SK-N-SH (cell line): ENCODE measurements at regions not wholly inside any gene's neighbourhood (a gene's known extent, or its start where the extent isn't known, plus 50 kb on each side); places are given as distances from the start of the nearest gene placed in this dataset.

Experiments
- CTCF ChIA-PET: fragments of 300-600, 350-600 bp; formaldehyde crosslinking; extraction: SDS; loops from one replicate; lab custom pipeline; 2021; lab: Yijun Ruan, JAX
- POLR2A ChIA-PET: fragments of 350-600 bp; sonication (Branson Sonifier 250); formaldehyde crosslinking; extraction: SDS; loops from one replicate; lab custom pipeline; 2020; ENCODE audit warnings: antibody characterized with exemption, inconsistent platforms; lab: Yijun Ruan, JAX
- DNase-seq: peaks from one replicate; pipeline ENCODE4 v3.0.0; 2012
- H2AFZ ChIP-seq: fragments of 200-600 bp; sonication (generic); 2 replicates; pipeline ENCODE4 v1.8.1; 2016; ENCODE audit warnings: antibody characterized with exemption, mild to moderate bottlenecking, low read depth
- H3F3A ChIP-seq: fragments of 200-600 bp; sonication (generic); replicated peaks from 2 replicates; pipeline ENCODE3; 2016; ENCODE audit warnings: antibody characterized with exemption, mild to moderate bottlenecking; ENCODE audit not compliant: insufficient read depth
- H3K27ac ChIP-seq, 2 experiments: fragments of 200-500 bp in 1 of 2; fragments of 200-600 bp in 1 of 2; sonication (Bioruptor generic) in 1 of 2; sonication (generic), shearing (Covaris generic) in 1 of 2; 2 replicates each; pipeline versions ENCODE4 v1.5.1 to v1.6.1; 2014 to 2016; ENCODE audit warnings: low read depth in 2 of 2, inconsistent platforms in 1 of 2, low read length in 1 of 2, mild to moderate bottlenecking in 1 of 2, mixed read lengths in 1 of 2
- H3K27me3 ChIP-seq: fragments of 200-600 bp; sonication (generic), shearing (Covaris generic); 2 replicates; pipeline ENCODE4 v1.6.1; 2016; ENCODE audit warnings: mixed run types; ENCODE audit not compliant: insufficient read depth
- H3K36me3 ChIP-seq, 2 experiments: fragments of 200-500 bp in 1 of 2; fragments of 200-600 bp in 1 of 2; sonication (Bioruptor generic) in 1 of 2; sonication (generic) in 1 of 2; replicated peaks in 1 of 2; 2 replicates each; pipeline versions ENCODE3 to v1.5.1; 2014 to 2016; ENCODE audit warnings: low read length in 1 of 2, mild to moderate bottlenecking in 1 of 2; ENCODE audit not compliant: insufficient read depth in 2 of 2, control insufficient read depth in 1 of 2
- H3K4me1 ChIP-seq, 2 experiments: fragments of 200-500 bp in 1 of 2; fragments of 200-600 bp in 1 of 2; sonication (Bioruptor generic) in 1 of 2; sonication (generic), shearing (Covaris generic) in 1 of 2; 2 replicates each; pipeline versions ENCODE4 v1.5.1 to v1.6.1; 2014 to 2016; ENCODE audit warnings: low read depth in 1 of 2, low read length in 1 of 2, mixed run types in 1 of 2; ENCODE audit not compliant: insufficient read depth in 2 of 2, control insufficient read depth in 1 of 2
- H3K4me2 ChIP-seq: fragments of 200-600 bp; sonication (generic), shearing (Covaris generic); 2 replicates; pipeline ENCODE4 v1.6.1; 2017; ENCODE audit warnings: mixed run types
- H3K4me3 ChIP-seq, 2 experiments: fragments of 200-500 bp in 1 of 2; fragments of 200-600 bp in 1 of 2; sonication (Bioruptor generic) in 1 of 2; sonication (generic), shearing (Covaris generic) in 1 of 2; 2 replicates each; pipeline versions ENCODE4 v1.5.1 to v1.8.1; 2014 to 2016; ENCODE audit warnings: low read depth in 2 of 2, inconsistent platforms in 1 of 2, low read length in 1 of 2, mild to moderate bottlenecking in 1 of 2, mixed read lengths in 1 of 2, moderate library complexity in 1 of 2
- H3K79me2 ChIP-seq: fragments of 200-600 bp; sonication (generic); 2 replicates; pipeline ENCODE4 v1.8.1; 2017; ENCODE audit warnings: mild to moderate bottlenecking; ENCODE audit not compliant: insufficient read depth
- H3K9ac ChIP-seq: fragments of 200-600 bp; sonication (generic); 2 replicates; pipeline ENCODE4 v1.6.1; 2017; ENCODE audit warnings: mixed run types
- H3K9me2 ChIP-seq: fragments of 200-600 bp; sonication (generic); 2 replicates; pipeline ENCODE4 v1.6.1; 2017; ENCODE audit warnings: mixed run types
- H3K9me3 ChIP-seq: fragments of 200-600 bp; sonication (generic); 2 replicates; pipeline ENCODE4 v1.6.1; 2017; ENCODE audit warnings: mixed run types, mild to moderate bottlenecking, moderate library complexity
- H4K20me1 ChIP-seq: fragments of 200-600 bp; sonication (generic); 2 replicates; pipeline ENCODE4 v1.6.1; 2017; ENCODE audit warnings: mild to moderate bottlenecking, mixed run types; ENCODE audit not compliant: insufficient read depth
- CHD2 ChIP-seq: fragments of 150-350 bp; IDR thresholded peaks from 2 replicates; pipeline ENCODE4 v1.6.1; 2018; ENCODE audit warnings: low read length; ENCODE audit not compliant: partially characterized antibody
- CTCF ChIP-seq: fragments of 200-600 bp; sonication (generic); IDR thresholded peaks from 2 replicates; pipeline ENCODE4 v1.6.1; 2017; ENCODE audit warnings: antibody characterized with exemption, mild to moderate bottlenecking, moderate library complexity
- ELF1 ChIP-seq: IDR thresholded peaks from 2 replicates; pipeline ENCODE4 v1.4.0; 2012
- EP300 ChIP-seq, 2 experiments: IDR thresholded peaks; 2 replicates each; pipeline versions ENCODE4 v1.4.0 to v1.6.1; 2012; ENCODE audit warnings: borderline replicate concordance in 1 of 2, low read depth in 1 of 2, low read length in 1 of 2
- FOXJ3 ChIP-seq: sonication (generic); formaldehyde crosslinking; IDR thresholded peaks from 2 replicates; pipeline ENCODE4 v1.5.1; 2020; ENCODE audit warnings: mild to moderate bottlenecking, missing genetic modification reagents
- FOXM1 ChIP-seq: IDR thresholded peaks from 2 replicates; pipeline ENCODE4 v1.4.0; 2012; ENCODE audit warnings: low read depth, mild to moderate bottlenecking
- IRF3 ChIP-seq: fragments of 150-350 bp; IDR thresholded peaks from 2 replicates; pipeline ENCODE4 v1.6.1; 2016; ENCODE audit warnings: mild to moderate bottlenecking, low read depth, low read length
- JUND ChIP-seq: IDR thresholded peaks from 2 replicates; pipeline ENCODE4 v1.4.0; 2012
- MAX ChIP-seq: IDR thresholded peaks from 2 replicates; pipeline ENCODE4 v1.4.0; 2012; ENCODE audit warnings: low read depth
- NRF1 ChIP-seq: IDR thresholded peaks from 2 replicates; pipeline ENCODE4 v1.6.1; 2012; ENCODE audit warnings: low read depth, mild to moderate bottlenecking, low read length
- POLR2AphosphoS5 ChIP-seq: IDR thresholded peaks from 2 replicates; pipeline ENCODE4 v1.6.1; 2012; ENCODE audit warnings: low read depth, low read length
- RAD21 ChIP-seq: IDR thresholded peaks from 2 replicates; pipeline ENCODE4 v1.6.1; 2012; ENCODE audit warnings: mild to moderate bottlenecking, low read length
- RFX5 ChIP-seq: IDR thresholded peaks from 2 replicates; pipeline ENCODE4 v1.6.1; 2012; ENCODE audit warnings: mild to moderate bottlenecking, improper control_type of control experiment, low read length
- RXRA ChIP-seq: IDR thresholded peaks from 2 replicates; pipeline ENCODE4 v1.4.0; 2012; ENCODE audit warnings: low read depth, mild to moderate bottlenecking, borderline replicate concordance
- SMC3 ChIP-seq: IDR thresholded peaks from 2 replicates; pipeline ENCODE4 v1.6.1; 2012; ENCODE audit warnings: low read depth, low read length, improper control_type of control experiment
- TCF12 ChIP-seq: IDR thresholded peaks from 2 replicates; pipeline ENCODE4 v1.4.0; 2012
- USF2 ChIP-seq: fragments of 150-350 bp; IDR thresholded peaks from 2 replicates; pipeline ENCODE4 v1.6.1; 2017; ENCODE audit warnings: antibody characterized with exemption, low read length, low read depth, borderline replicate concordance
- ZBTB33 ChIP-seq: IDR thresholded peaks from 2 replicates; pipeline ENCODE4 v1.4.0; 2012; ENCODE audit warnings: low read depth, borderline replicate concordance
- WGBS: methylation state at CpG from one replicate; pipeline ENCODE4 v1.1.6; 2017; ENCODE audit warnings: low lambda C conversion rate; 5-methylcytosine and 5-hydroxymethylcytosine counted together

GRCh38 chr3:41126961-41127360, 72.3 kb upstream of the CTNNB1 start:
- no peaks in the 10 kb centered on the region for H3K27me3 ChIP-seq
- no peaks in the 10 kb centered on the region for H3K36me3 ChIP-seq
- H3K4me2 ChIP-seq: no peak overlapping the region
- no peaks in the 10 kb centered on the region for H3F3A ChIP-seq
- no peaks in the 10 kb centered on the region; the same call in 1 of the 2 replicates for H3K9me3 ChIP-seq
- 5% methylated on average over 1 of the region's 1 CpG for WGBS
- H3K79me2 ChIP-seq: no peaks in the 10 kb centered on the region
- POLR2A ChIA-PET: no interaction called here
- DNase-seq: no peak
- H4K20me1 ChIP-seq: no peaks in the 10 kb centered on the region
- H2AFZ ChIP-seq: no peak overlapping the region
- H3K9ac ChIP-seq: no peak overlapping the region
- CTCF ChIA-PET: no interaction called here
- no peaks in the 10 kb centered on the region for H3K9me2 ChIP-seq
- no peaks in the 10 kb centered on the region for H3K4me1 ChIP-seq
- no peak for TF ChIP-seq USF2
- no peak for TF ChIP-seq CHD2
- no peak for TF ChIP-seq RXRA
- no peak for TF ChIP-seq IRF3
- no peak for TF ChIP-seq SMC3
- no peak overlapping the region for H3K4me3 ChIP-seq
- H3K27ac ChIP-seq: no peak overlapping the region

- Histone ChIP-seq H3K4me2 (no peak overlapping the region), H3F3A (no peaks in the 10 kb centered on the region), H3K27ac (no peak overlapping the region), H4K20me1 (no peaks in the 10 kb centered on the region), H3K36me3 (no peaks in the 10 kb centered on the region), H3K27me3 (no peaks in the 10 kb centered on the region), H3K9me2 (no peaks in the 10 kb centered on the region), H2AFZ (no peak overlapping the region), H3K4me1 (no peaks in the 10 kb centered on the region), H3K9ac (no peak overlapping the region), H3K79me2 (no peaks in the 10 kb centered on the region), H3K4me3 (no peak overlapping the region), H3K9me3 (no peaks in the 10 kb centered on the region; the same call in 1 of the 2 replicates)
- ChIA-PET CTCF (no interaction called here), POLR2A (no interaction called here)
- 21% methylated on average over 2 of the region's 2 CpGs for WGBS
- TF ChIP-seq EP300 (IDR thresholded peaks at IDR 0.05; ENCODE audit: borderline replicate concordance in 1 of 2, low read depth in 1 of 2, low read length in 1 of 2) (no peak), TCF12 (no peak), NRF1 (no peak), IRF3 (no peak), FOXJ3 (CRISPR knock-in tag) (no peak), RAD21 (no peak), RXRA (no peak), ZBTB33 (no peak), JUND (no peak), POLR2AphosphoS5 (no peak), CTCF (no peak), ELF1 (no peak), FOXM1 (no peak), MAX (no peak), RFX5 (no peak)
- DNase-seq: no peak
These were observed 71.9 kb upstream of the CTNNB1 start for GRCh38 chr3:41127414-41127813.
